Ishikawa (cell line): ENCODE measurements at regions not wholly inside any gene's neighbourhood (a gene's known extent, or its start where the extent isn't known, plus 50 kb on each side); places are given as distances from the start of the nearest gene placed in this dataset.

Experiments used
- CEBPB ChIP-seq: IDR thresholded peaks from 2 replicates; pipeline ENCODE4 v1.6.1; 2012
- CREB1 ChIP-seq: IDR thresholded peaks from 2 replicates; pipeline ENCODE4 v1.6.1; 2012; ENCODE audit warnings: low read depth
- EGR1 ChIP-seq: IDR thresholded peaks from 2 replicates; pipeline ENCODE4 v1.6.1; 2012
- EP300 ChIP-seq: IDR thresholded peaks from 2 replicates; pipeline ENCODE4 v1.6.1; 2012; ENCODE audit warnings: borderline replicate concordance
- FOXM1 ChIP-seq: IDR thresholded peaks from 2 replicates; pipeline ENCODE4 v1.6.1; 2012; ENCODE audit warnings: low read depth, borderline replicate concordance
- NFIC ChIP-seq: IDR thresholded peaks from 2 replicates; pipeline ENCODE4 v1.6.1; 2012
- RAD21 ChIP-seq: IDR thresholded peaks from 2 replicates; pipeline ENCODE4 v1.6.1; 2012; ENCODE audit warnings: low read depth
- TAF1 ChIP-seq: IDR thresholded peaks from 2 replicates; pipeline ENCODE4 v1.6.1; 2012; ENCODE audit warnings: low read depth, mild to moderate bottlenecking
- TCF12 ChIP-seq: IDR thresholded peaks from 2 replicates; pipeline ENCODE4 v1.6.1; 2012; ENCODE audit warnings: low read depth
- TEAD4 ChIP-seq: IDR thresholded peaks from 2 replicates; pipeline ENCODE4 v1.6.1; 2012
- YY1 ChIP-seq: IDR thresholded peaks from 2 replicates; pipeline ENCODE4 v1.6.1; 2012; ENCODE audit warnings: low read depth
- ZBTB7A ChIP-seq: IDR thresholded peaks from 2 replicates; pipeline ENCODE4 v1.6.1; 2012; ENCODE audit warnings: low read depth
- TF ChIP-seq, protein P1 (sequence below): IDR thresholded peaks from 2 replicates; pipeline ENCODE4 v1.6.1; 2012
- TF ChIP-seq, protein P2 (sequence below): IDR thresholded peaks from 2 replicates; pipeline ENCODE4 v1.6.1; 2012
- TF ChIP-seq, protein P3 (sequence below): IDR thresholded peaks from 2 replicates; pipeline ENCODE4 v1.6.1; 2012; ENCODE audit warnings: low read depth, mild to moderate bottlenecking

DNA sequence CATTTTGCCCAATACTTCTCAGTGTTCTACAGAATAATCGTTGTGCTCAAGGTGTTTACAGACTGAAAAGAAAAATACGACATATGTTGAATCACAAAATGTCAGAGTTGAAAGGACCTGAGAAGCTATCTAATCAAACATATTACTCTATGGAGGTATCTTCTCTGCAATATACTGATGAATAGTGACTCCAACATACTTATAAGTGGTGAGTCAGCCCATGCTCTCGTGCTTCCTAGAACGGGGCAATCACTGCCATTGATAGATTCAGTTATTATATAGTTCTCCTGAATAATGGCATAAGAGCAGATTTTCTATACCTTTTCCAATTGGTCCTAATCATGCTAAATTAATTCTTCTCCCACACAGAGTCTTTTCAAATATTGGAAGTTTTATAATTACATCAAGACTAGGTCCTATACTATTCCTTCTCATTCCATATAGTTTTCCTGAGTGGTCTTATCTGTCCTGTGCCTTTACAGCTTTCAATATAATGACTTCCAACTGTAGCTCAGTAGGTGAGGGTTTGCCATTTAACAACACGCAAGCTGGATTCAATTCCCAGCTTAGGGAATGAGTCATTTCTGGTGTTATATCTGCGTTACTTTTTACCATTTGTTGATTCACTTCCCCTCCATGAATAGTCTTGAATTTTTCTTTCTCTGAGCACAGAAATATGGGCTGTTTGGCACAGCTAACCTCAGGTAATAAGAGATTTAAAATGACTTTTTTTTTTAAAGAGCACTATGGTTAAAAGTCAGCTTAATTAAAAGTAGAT is 81.1 kb downstream of the PLK2 start:
- TF ChIP-seq RAD21 (no peak), YY1 (no peak), TEAD4 (no peak), TAF1 (no peak), CREB1 (no peak), NFIC (no peak), ZBTB7A (no peak)
- TF ChIP-seq, protein P1, sequence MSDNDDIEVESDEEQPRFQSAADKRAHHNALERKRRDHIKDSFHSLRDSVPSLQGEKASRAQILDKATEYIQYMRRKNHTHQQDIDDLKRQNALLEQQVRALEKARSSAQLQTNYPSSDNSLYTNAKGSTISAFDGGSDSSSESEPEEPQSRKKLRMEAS = no peak
- TF ChIP-seq, protein P2, sequence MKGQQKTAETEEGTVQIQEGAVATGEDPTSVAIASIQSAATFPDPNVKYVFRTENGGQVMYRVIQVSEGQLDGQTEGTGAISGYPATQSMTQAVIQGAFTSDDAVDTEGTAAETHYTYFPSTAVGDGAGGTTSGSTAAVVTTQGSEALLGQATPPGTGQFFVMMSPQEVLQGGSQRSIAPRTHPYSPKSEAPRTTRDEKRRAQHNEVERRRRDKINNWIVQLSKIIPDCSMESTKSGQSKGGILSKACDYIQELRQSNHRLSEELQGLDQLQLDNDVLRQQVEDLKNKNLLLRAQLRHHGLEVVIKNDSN = no peak
- TF ChIP-seq, protein P3, sequence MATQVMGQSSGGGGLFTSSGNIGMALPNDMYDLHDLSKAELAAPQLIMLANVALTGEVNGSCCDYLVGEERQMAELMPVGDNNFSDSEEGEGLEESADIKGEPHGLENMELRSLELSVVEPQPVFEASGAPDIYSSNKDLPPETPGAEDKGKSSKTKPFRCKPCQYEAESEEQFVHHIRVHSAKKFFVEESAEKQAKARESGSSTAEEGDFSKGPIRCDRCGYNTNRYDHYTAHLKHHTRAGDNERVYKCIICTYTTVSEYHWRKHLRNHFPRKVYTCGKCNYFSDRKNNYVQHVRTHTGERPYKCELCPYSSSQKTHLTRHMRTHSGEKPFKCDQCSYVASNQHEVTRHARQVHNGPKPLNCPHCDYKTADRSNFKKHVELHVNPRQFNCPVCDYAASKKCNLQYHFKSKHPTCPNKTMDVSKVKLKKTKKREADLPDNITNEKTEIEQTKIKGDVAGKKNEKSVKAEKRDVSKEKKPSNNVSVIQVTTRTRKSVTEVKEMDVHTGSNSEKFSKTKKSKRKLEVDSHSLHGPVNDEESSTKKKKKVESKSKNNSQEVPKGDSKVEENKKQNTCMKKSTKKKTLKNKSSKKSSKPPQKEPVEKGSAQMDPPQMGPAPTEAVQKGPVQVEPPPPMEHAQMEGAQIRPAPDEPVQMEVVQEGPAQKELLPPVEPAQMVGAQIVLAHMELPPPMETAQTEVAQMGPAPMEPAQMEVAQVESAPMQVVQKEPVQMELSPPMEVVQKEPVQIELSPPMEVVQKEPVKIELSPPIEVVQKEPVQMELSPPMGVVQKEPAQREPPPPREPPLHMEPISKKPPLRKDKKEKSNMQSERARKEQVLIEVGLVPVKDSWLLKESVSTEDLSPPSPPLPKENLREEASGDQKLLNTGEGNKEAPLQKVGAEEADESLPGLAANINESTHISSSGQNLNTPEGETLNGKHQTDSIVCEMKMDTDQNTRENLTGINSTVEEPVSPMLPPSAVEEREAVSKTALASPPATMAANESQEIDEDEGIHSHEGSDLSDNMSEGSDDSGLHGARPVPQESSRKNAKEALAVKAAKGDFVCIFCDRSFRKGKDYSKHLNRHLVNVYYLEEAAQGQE = no peak

DNA sequence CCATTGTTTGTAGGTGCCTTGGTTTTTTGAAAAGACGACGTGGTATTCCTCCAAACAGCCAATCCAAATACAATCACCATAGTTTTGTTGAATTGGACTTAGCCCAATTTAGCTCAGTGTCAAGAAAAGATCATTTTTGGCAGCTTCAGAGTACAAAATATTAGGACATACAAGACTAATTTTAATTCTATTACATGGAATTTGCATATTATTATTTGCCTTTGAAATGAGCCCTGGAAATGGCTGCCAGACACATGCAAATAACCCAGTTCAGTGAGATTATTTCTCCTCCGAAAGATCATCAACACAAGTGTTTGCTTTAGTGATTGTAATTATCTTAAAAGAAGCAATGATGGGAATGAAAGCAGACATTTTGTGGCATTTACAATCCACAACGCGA is 89.3 kb downstream of the PLK2 start:
- no peak for TF ChIP-seq CREB1

DNA sequence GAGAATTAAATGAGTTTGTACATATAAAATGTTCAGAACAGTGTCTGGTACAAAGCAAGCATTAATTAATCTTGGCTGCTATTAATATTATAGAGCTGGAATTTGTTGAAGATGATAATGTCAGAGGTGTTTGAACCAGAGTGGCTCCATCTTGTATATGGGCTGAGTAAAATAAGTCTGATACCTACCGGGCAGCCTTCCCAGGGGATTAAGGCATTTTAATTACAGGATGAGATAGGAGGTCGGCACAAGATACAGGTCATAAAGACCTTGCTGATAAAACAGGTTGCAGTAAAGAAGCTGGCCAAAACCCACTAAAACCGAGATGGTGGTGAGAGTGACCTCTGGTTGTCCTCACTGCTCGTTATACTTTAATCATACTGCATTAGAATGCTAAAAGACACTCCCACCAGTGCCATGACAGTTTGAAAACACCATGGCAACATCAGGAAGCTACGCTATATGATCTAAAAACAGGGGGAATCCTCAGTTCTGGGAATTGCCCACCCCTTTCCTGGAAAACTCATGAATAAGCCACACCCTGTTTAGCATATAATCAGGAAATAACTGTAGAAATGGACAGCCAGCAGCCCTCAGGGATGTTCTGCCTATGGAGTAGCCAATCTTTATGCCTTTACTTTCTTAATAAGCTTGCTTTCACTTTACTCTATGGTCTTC is 90.2 kb downstream of the PLK2 start:
- TF ChIP-seq NFIC (no peak), YY1 (no peak), TEAD4 (no peak), CREB1 (no peak), EGR1 (no peak)
- TF ChIP-seq, protein P2 = no peak

DNA sequence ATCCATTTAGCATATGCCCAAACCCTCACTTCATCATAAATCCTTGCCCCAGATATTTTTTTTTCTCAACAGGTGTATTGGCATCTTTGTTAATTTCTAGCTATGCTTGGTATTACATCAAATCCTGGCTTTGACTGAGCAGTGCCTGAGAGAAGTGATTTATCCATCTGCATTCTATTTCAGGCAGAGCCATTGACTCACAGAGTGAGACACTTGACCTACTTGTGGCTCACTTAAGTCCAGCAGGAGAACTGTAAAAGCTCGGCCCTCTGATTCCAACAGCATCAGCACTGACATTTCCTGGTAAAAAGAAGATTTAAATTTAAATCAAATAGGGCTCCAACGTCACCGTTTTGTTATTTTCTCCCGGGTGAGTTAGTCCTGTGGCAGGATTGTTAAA is 93.4 kb downstream of the PLK2 start:
- TF ChIP-seq RAD21 = no peak
- no peak for TF ChIP-seq ZBTB7A
- TF ChIP-seq, protein P2 = no peak
- no peak for TF ChIP-seq CREB1
- no peak for TF ChIP-seq FOXM1
- TF ChIP-seq NFIC = no peak
- TF ChIP-seq CEBPB = no peak
- no peak for TF ChIP-seq TCF12

DNA sequence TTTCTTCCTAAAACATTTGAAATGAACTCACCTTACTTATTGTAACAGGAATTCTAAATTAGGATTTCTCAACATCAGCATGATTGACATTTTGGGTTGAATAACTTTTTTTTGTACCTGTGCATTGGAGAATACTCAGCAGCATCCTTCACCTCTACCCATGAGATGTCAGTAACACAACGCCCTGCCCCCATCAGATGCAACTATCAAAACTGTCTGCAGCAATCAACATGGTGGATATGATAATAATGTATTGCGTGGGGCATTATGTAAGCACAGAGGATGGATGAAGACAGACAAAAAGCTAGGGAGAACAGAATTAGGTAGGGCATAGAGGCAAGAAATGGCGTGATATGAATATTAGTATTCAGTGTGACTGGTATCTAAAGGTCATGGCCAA is 94.1 kb downstream of the PLK2 start:
- TF ChIP-seq CREB1 = no peak
- TF ChIP-seq RAD21 = no peak
- TF ChIP-seq, protein P2 = no peak
- TF ChIP-seq YY1 = no peak
- no peak for TF ChIP-seq EP300
- TF ChIP-seq FOXM1 = no peak
- TF ChIP-seq CEBPB = no peak
- no peak for TF ChIP-seq TAF1
- no peak for TF ChIP-seq EGR1
- no peak for TF ChIP-seq TEAD4
- no peak for TF ChIP-seq NFIC
- no peak for TF ChIP-seq TCF12
- TF ChIP-seq, protein P1 = no peak
- TF ChIP-seq, protein P3 = no peak
- no peak for TF ChIP-seq ZBTB7A
